ENCODE measurements at regions not wholly inside any gene's neighbourhood (a gene's known extent, or its start where the extent isn't known, plus 50 kb on each side); places are given as distances from the start of the nearest gene placed in this dataset.

GRCh38 chr19:30319411-30319810, 52.8 kb upstream of the ZNF536 start:
- TF ChIP-seq CTCF (IDR thresholded peaks at IDR 0.05; ENCODE audit: low read depth, low read length) = no peak

GRCh38 chr19:30319876-30320275, 52.3 kb upstream of the ZNF536 start:
- DNase-seq (ENCODE audit: low read depth, low spot score) = no peak
- no peaks in the 10 kb centered on the region for H3K27me3 ChIP-seq (ENCODE audit: control insufficient read depth, insufficient read depth, low read length)
- TF ChIP-seq CTCF (IDR thresholded peaks at IDR 0.05; ENCODE audit: low read depth, low read length) = no peak
- H3K9me3 ChIP-seq (ENCODE audit: control insufficient read depth, insufficient read depth, low read length) = peaks cover 63% of the 10 kb centered on the region
- ChIA-PET POLR2A (no interaction called here), CTCF (no interaction called here)
- no peak overlapping the region for H3K4me3 ChIP-seq (ENCODE audit: low read depth, low read length)
- no peak overlapping the region for H3K27ac ChIP-seq (ENCODE audit: low read depth, low read length)

More at GRCh38 chr19:30319411-30319810, 52.8 kb upstream of the ZNF536 start:
- DNase-seq (ENCODE audit: low read depth, low spot score) = no peak
- Histone ChIP-seq H3K27ac (ENCODE audit: low read depth, low read length) (no peak overlapping the region), H3K9me3 (ENCODE audit: control insufficient read depth, insufficient read depth, low read length) (peaks cover 65% of the 10 kb centered on the region), H3K27me3 (ENCODE audit: control insufficient read depth, insufficient read depth, low read length) (no peaks in the 10 kb centered on the region), H3K4me3 (ENCODE audit: low read depth, low read length) (no peak overlapping the region)
- CTCF ChIA-PET = no interaction called here
- POLR2A ChIA-PET = no interaction called here

- POLR2A ChIA-PET = no interaction called here
- Histone ChIP-seq H3K27me3 (ENCODE audit: control insufficient read depth, insufficient read depth, low read length) (no peaks in the 10 kb centered on the region), H3K4me3 (ENCODE audit: low read depth, low read length) (no peak overlapping the region), H3K27ac (ENCODE audit: low read depth, low read length) (no peak overlapping the region), H3K9me3 (ENCODE audit: control insufficient read depth, insufficient read depth, low read length) (peaks cover 64% of the 10 kb centered on the region)
- no peak for DNase-seq (ENCODE audit: low read depth, low spot score)
- TF ChIP-seq CTCF (IDR thresholded peaks at IDR 0.05; ENCODE audit: low read depth, low read length) = no peak
- CTCF ChIA-PET = no interaction called here
Measured at GRCh38 chr19:30320466-30320865, 51.7 kb upstream of the ZNF536 start.

GRCh38 chr19:30320916-30321315, 51.3 kb upstream of the ZNF536 start:
- Histone ChIP-seq H3K27ac (ENCODE audit: low read depth, low read length) (no peak overlapping the region), H3K9me3 (ENCODE audit: control insufficient read depth, insufficient read depth, low read length) (peaks cover 67% of the 10 kb centered on the region), H3K4me3 (ENCODE audit: low read depth, low read length) (no peak overlapping the region), H3K27me3 (ENCODE audit: control insufficient read depth, insufficient read depth, low read length) (no peaks in the 10 kb centered on the region)
- ChIA-PET POLR2A (no interaction called here), CTCF (no interaction called here)
- TF ChIP-seq CTCF (IDR thresholded peaks at IDR 0.05; ENCODE audit: low read depth, low read length) = no peak
- DNase-seq (ENCODE audit: low read depth, low spot score) = no peak

Data from AG04450 (cell line).